H9 (cell line): ENCODE measurements at regions not wholly inside any gene's neighbourhood (a gene's known extent, or its start where the extent isn't known, plus 50 kb on each side); places are given as distances from the start of the nearest gene placed in this dataset.

Experiments used
- DNase-seq: peaks from one replicate; pipeline ENCODE4 v3.0.0-alpha.2; 2017
- H2AFZ ChIP-seq: one replicate; pipeline ENCODE4 v1.6.1; 2013; ENCODE audit warnings: mild to moderate bottlenecking, low read length, control low read depth, moderate library complexity
- H2AK5ac ChIP-seq: 2 replicates; pipeline ENCODE4 v1.6.1; 2013; ENCODE audit warnings: low read length, control low read depth, mixed read lengths; ENCODE audit not compliant: insufficient read length
- H2BK120ac ChIP-seq: one replicate; pipeline ENCODE4 v1.6.1; 2013; ENCODE audit warnings: low read depth, mild to moderate bottlenecking, low read length, control low read depth, inconsistent platforms; ENCODE audit not compliant: poor library complexity, severe bottlenecking
- H2BK12ac ChIP-seq: 2 replicates; pipeline ENCODE4 v1.6.1; 2013; ENCODE audit warnings: low read length, control low read depth, mixed read lengths, low read depth; ENCODE audit not compliant: insufficient read length
- H2BK15ac ChIP-seq: 2 replicates; pipeline ENCODE4 v1.6.1; 2013; ENCODE audit warnings: low read depth, low read length, control low read depth
- H2BK20ac ChIP-seq: one replicate; pipeline ENCODE4 v1.6.1; 2013; ENCODE audit warnings: low read depth, mild to moderate bottlenecking, low read length, control low read depth, inconsistent platforms; ENCODE audit not compliant: poor library complexity, severe bottlenecking
- H2BK5ac ChIP-seq: 2 replicates; pipeline ENCODE4 v1.6.1; 2013; ENCODE audit warnings: low read length, control low read depth, mixed read lengths; ENCODE audit not compliant: insufficient read length
- H3K14ac ChIP-seq: 2 replicates; pipeline ENCODE4 v1.6.1; 2013; ENCODE audit warnings: low read length, control low read depth; ENCODE audit not compliant: insufficient read depth
- H3K18ac ChIP-seq: 2 replicates; pipeline ENCODE4 v1.6.1; 2013; ENCODE audit warnings: low read depth, mild to moderate bottlenecking, mixed read lengths, low read length, control low read depth; ENCODE audit not compliant: insufficient read length
- H3K23ac ChIP-seq: 2 replicates; pipeline ENCODE4 v1.6.1; 2013; ENCODE audit warnings: low read length, control low read depth, mixed read lengths, low read depth; ENCODE audit not compliant: insufficient read length
- H3K23me2 ChIP-seq: 2 replicates; pipeline ENCODE4 v1.6.1; 2013; ENCODE audit warnings: low read depth, mild to moderate bottlenecking, mixed read lengths, low read length, control low read depth; ENCODE audit not compliant: insufficient read length, poor library complexity, severe bottlenecking
- H3K27ac ChIP-seq: 2 replicates; pipeline ENCODE4 v1.5.1; 2013; ENCODE audit warnings: low read length, control low read depth, mixed read lengths, low read depth; ENCODE audit not compliant: insufficient read length
- H3K27me3 ChIP-seq: 2 replicates; pipeline ENCODE4 v1.6.1; 2013; ENCODE audit warnings: low read length, control low read depth, inconsistent platforms; ENCODE audit not compliant: insufficient read depth
- H3K4ac ChIP-seq: 2 replicates; pipeline ENCODE4 v1.6.1; 2013; ENCODE audit warnings: low read depth, mild to moderate bottlenecking, control low read depth, inconsistent platforms, low read length, moderate library complexity
- H3K4me1 ChIP-seq: 2 replicates; pipeline ENCODE4 v1.6.1; 2013; ENCODE audit warnings: low read length, control low read depth, inconsistent platforms; ENCODE audit not compliant: insufficient read depth
- H3K4me2 ChIP-seq: 2 replicates; pipeline ENCODE4 v1.6.1; 2013; ENCODE audit warnings: low read length, control low read depth, mixed read lengths; ENCODE audit not compliant: insufficient read length, insufficient read depth
- H3K56ac ChIP-seq: 2 replicates; pipeline ENCODE4 v1.6.1; 2013; ENCODE audit warnings: low read depth, mild to moderate bottlenecking, mixed read lengths, low read length, control low read depth; ENCODE audit not compliant: insufficient read length
- H3K79me1 ChIP-seq: 2 replicates; pipeline ENCODE4 v1.6.1; 2013; ENCODE audit warnings: low read depth, mild to moderate bottlenecking, moderate library complexity, low read length, control low read depth, inconsistent platforms; ENCODE audit not compliant: insufficient read depth, poor library complexity, severe bottlenecking
- H3K79me2 ChIP-seq: 2 replicates; pipeline ENCODE4 v1.6.1; 2013; ENCODE audit warnings: low read length, control low read depth, inconsistent platforms; ENCODE audit not compliant: insufficient read depth
- H3K9ac ChIP-seq: 2 replicates; pipeline ENCODE4 v1.6.1; 2013; ENCODE audit warnings: low read length, control low read depth, mixed read lengths; ENCODE audit not compliant: insufficient read length; ENCODE audit errors: extremely low read depth
- H3K9me3 ChIP-seq: one replicate; pipeline ENCODE4 v1.6.1; 2013; ENCODE audit warnings: low read depth, low read length, inconsistent platforms; ENCODE audit not compliant: control insufficient read depth
- H3T11ph ChIP-seq: one replicate; pipeline ENCODE4 v1.6.1; 2013; ENCODE audit warnings: mild to moderate bottlenecking, low read length, control low read depth, inconsistent platforms
- H4K20me1 ChIP-seq: one replicate; pipeline ENCODE4 v1.6.1; 2013; ENCODE audit not compliant: control insufficient read depth, insufficient read length, insufficient read depth
- H4K5ac ChIP-seq: 2 replicates; pipeline ENCODE4 v1.6.1; 2013; ENCODE audit warnings: low read depth, mild to moderate bottlenecking, mixed read lengths, low read length, control low read depth; ENCODE audit not compliant: insufficient read length
- H4K8ac ChIP-seq: replicated peaks from 2 replicates; pipeline ENCODE4 v1.6.1; 2013; ENCODE audit warnings: low read length, control low read depth, mixed read lengths, low read depth; ENCODE audit not compliant: insufficient read length
- H4K91ac ChIP-seq: 2 replicates; pipeline ENCODE4 v1.6.1; 2013; ENCODE audit warnings: low read depth, mild to moderate bottlenecking, moderate library complexity, mixed read lengths, low read length, control low read depth; ENCODE audit not compliant: insufficient read length
- H3K27ac Mint-ChIP-seq, 3 experiments: 2 replicates in 2 of 3; 3 replicates in 1 of 3; pipeline ENCODE4 v1.8.0; 2020 to 2021; ENCODE audit warnings: mixed read lengths in 3 of 3, mild to moderate bottlenecking in 1 of 3, moderate library complexity in 1 of 3
- H3K27me3 Mint-ChIP-seq: 2 replicates; pipeline ENCODE4 v1.8.0; 2021; ENCODE audit warnings: low read depth, mild to moderate bottlenecking, moderate library complexity, mixed read lengths
- H3K36me3 Mint-ChIP-seq, 3 experiments: 2 replicates in 2 of 3; 3 replicates in 1 of 3; pipeline ENCODE4 v1.8.0; 2020 to 2021; ENCODE audit warnings: low read depth in 3 of 3, mixed read lengths in 3 of 3; ENCODE audit not compliant: insufficient read depth in 1 of 3
- H3K4me1 Mint-ChIP-seq, 2 experiments: 2 replicates each; pipeline ENCODE4 v1.8.0; 2020; ENCODE audit warnings: mixed read lengths in 2 of 2
- H3K4me3 Mint-ChIP-seq, 2 experiments: 2 replicates in 1 of 2; 3 replicates in 1 of 2; pipeline ENCODE4 v1.8.0; 2020 to 2021; ENCODE audit warnings: mild to moderate bottlenecking in 2 of 2, mixed read lengths in 2 of 2, moderate library complexity in 1 of 2
- H3K9me3 Mint-ChIP-seq, 2 experiments: 2 replicates in 1 of 2; 3 replicates in 1 of 2; pipeline ENCODE4 v1.8.0; 2020; ENCODE audit warnings: mild to moderate bottlenecking in 2 of 2, mixed read lengths in 2 of 2, moderate library complexity in 1 of 2
- WGBS: extraction: QIAGEN DNeasy Blood & Tissue Kit; methylation state at CpG from one replicate; pipeline ENCODE4 v1.1.7; 2013; ENCODE audit warnings: missing lambda C conversion rate, low lambda C conversion rate, mixed read lengths; ENCODE audit not compliant: insufficient read length; ENCODE audit errors: extremely low coverage; 5-methylcytosine and 5-hydroxymethylcytosine counted together
- TF ChIP-seq, protein P1 (sequence below): fragments of 200-600 bp; sonication (generic); conservative IDR thresholded peaks from 3 replicates; pipeline ENCODE4 v1.8.0; 2021; ENCODE audit warnings: antibody characterized with exemption, mild to moderate bottlenecking

DNA sequence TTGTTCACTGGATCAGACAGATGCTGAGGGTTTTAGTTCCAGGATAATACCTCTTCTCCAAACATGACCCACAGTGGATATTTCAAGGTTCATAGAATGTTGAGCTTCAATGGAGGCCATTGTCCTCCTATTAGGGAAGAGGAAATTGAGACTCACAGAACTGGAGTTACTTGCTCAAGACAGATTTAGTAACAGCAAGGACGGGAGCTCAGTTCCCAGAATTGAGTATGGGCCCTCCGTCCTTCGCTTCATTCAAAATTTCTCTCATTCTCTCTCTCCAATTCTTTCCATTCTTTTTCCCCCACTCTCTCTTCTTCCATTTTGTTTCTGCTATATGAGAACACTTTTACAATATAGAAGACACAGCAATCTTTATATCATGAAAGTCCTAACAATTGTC lies 94.0 kb downstream of the DNAJB9 start:
- Histone ChIP-seq H2BK12ac (no peak overlapping the region), H4K20me1 (no peaks in the 10 kb centered on the region), H2BK20ac (no peak overlapping the region), H3K79me2 (no peaks in the 10 kb centered on the region), H3K23ac (no peak overlapping the region), H3K4me2 (no peak overlapping the region), H3K14ac (no peak overlapping the region), H3K27me3 (no peaks in the 10 kb centered on the region), H2AK5ac (no peak overlapping the region), H3K56ac (no peak overlapping the region), H2BK5ac (no peak overlapping the region), H2AFZ (no peak overlapping the region), H3K23me2 (no peaks in the 10 kb centered on the region), H3K27ac (no peak overlapping the region), H3K79me1 (no peaks in the 10 kb centered on the region), H4K91ac (no peak overlapping the region), H3T11ph (no peak overlapping the region), H3K9me3 (no peaks in the 10 kb centered on the region), H2BK120ac (no peak overlapping the region), H4K5ac (no peak overlapping the region), H3K4me1 (no peaks in the 10 kb centered on the region), H3K18ac (no peak overlapping the region), H2BK15ac (no peak overlapping the region), H4K8ac (no peak overlapping the region), H3K4ac (no peak overlapping the region), H3K9ac (no peak overlapping the region)
- Mint-ChIP-seq H3K4me1 (peaks cover 0 to 7% of the 10 kb centered on the region in 2 experiments; a peak in 1 of 4 replicates), H3K9me3 (no peaks in the 10 kb centered on the region; a peak in 1 of 5 replicates), H3K4me3 (no peak overlapping the region), H3K27me3 (no peaks in the 10 kb centered on the region), H3K27ac (no peak overlapping the region), H3K36me3 (no peaks in the 10 kb centered on the region; a peak in 1 of 7 replicates)
- TF ChIP-seq, protein P1, sequence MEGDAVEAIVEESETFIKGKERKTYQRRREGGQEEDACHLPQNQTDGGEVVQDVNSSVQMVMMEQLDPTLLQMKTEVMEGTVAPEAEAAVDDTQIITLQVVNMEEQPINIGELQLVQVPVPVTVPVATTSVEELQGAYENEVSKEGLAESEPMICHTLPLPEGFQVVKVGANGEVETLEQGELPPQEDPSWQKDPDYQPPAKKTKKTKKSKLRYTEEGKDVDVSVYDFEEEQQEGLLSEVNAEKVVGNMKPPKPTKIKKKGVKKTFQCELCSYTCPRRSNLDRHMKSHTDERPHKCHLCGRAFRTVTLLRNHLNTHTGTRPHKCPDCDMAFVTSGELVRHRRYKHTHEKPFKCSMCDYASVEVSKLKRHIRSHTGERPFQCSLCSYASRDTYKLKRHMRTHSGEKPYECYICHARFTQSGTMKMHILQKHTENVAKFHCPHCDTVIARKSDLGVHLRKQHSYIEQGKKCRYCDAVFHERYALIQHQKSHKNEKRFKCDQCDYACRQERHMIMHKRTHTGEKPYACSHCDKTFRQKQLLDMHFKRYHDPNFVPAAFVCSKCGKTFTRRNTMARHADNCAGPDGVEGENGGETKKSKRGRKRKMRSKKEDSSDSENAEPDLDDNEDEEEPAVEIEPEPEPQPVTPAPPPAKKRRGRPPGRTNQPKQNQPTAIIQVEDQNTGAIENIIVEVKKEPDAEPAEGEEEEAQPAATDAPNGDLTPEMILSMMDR = no peak
- whole genome bisulfite sequencing = 100% methylated on average over 2 of the region's 3 CpGs
- no peak for DNase-seq
